HepG2 (cell line): ENCODE measurements at regions not wholly inside any gene's neighbourhood (a gene's known extent, or its start where the extent isn't known, plus 50 kb on each side); places are given as distances from the start of the nearest gene placed in this dataset.

Source experiments
- ATAC-seq: fragments of 200-7000 bp; cut with Tn5 transposase; 3 replicates; pipeline ENCODE4 v1.9.1; 2020; ENCODE audit warnings: mild to moderate bottlenecking, moderate library complexity
- BruUV-seq: library from RNA; stranded (reverse); fragments of 400-500 nt; replicated peaks from 2 replicates; lab custom pipeline; 2021; lab: Mats Ljungman, UMichigan
- CTCF ChIA-PET: fragments of 300-600 bp; formaldehyde crosslinking; extraction: SDS; loops from one replicate; lab custom pipeline; 2021; ENCODE audit warnings: low total read pairs, inconsistent platforms, low intra/inter-chr PET ratio; lab: Yijun Ruan, JAX
- POLR2A ChIA-PET: fragments of 350-600 bp; sonication (Branson Sonifier 250); formaldehyde crosslinking; loops from one replicate; lab custom pipeline; 2020; ENCODE audit warnings: antibody characterized with exemption, inconsistent platforms; lab: Yijun Ruan, JAX
- DNase-seq: peaks from one replicate; pipeline ENCODE4 v3.0.0-alpha.2; 2015; ENCODE audit warnings: low spot score
- FAIRE-seq: peaks from 3 replicates; lab custom pipeline; 2011; peaks lifted over from hg19 to GRCh38; lab: Jason Lieb, UNC
- H2AFZ ChIP-seq: one replicate; pipeline ENCODE4 v1.6.1; 2011; ENCODE audit warnings: low read length, inconsistent platforms
- H3K27ac ChIP-seq: fragments of 300-600 bp; 3 replicates; pipeline ENCODE4 v1.8.0; 2011; ENCODE audit warnings: mixed run types, mild to moderate bottlenecking, mixed read lengths, low read length, inconsistent platforms; ENCODE audit not compliant: insufficient read depth; ENCODE audit errors: extremely low read length
- H3K27me3 ChIP-seq, 2 experiments: fragments of 200-600 bp in 1 of 2; 2 replicates in 1 of 2; 3 replicates in 1 of 2; pipeline versions ENCODE4 v1.6.0 to v1.8.0; 2011; ENCODE audit warnings: low read length in 2 of 2, mild to moderate bottlenecking in 2 of 2, moderate library complexity in 2 of 2, inconsistent platforms in 1 of 2; ENCODE audit not compliant: insufficient read depth in 2 of 2, control insufficient read depth in 1 of 2
- H3K36me3 ChIP-seq, 2 experiments: fragments of 200-600 bp in 1 of 2; replicated peaks in 1 of 2; 2 replicates in 1 of 2; 3 replicates in 1 of 2; pipeline versions ENCODE4 v1.5.1 to v1.8.0; 2011; ENCODE audit warnings: low read length in 2 of 2, inconsistent platforms in 1 of 2; ENCODE audit not compliant: insufficient read depth in 2 of 2, control insufficient read depth in 1 of 2
- H3K4me1 ChIP-seq: 2 replicates; pipeline ENCODE4 v1.5.1; 2012; ENCODE audit warnings: low read length, inconsistent platforms; ENCODE audit not compliant: insufficient read depth
- H3K4me2 ChIP-seq: 2 replicates; pipeline ENCODE4 v1.6.0; 2011; ENCODE audit warnings: low read depth, low read length, inconsistent platforms
- H3K4me3 ChIP-seq, 3 experiments: fragments of 200-600 bp in 1 of 3; sonication (generic), shearing (Covaris generic) in 1 of 3; replicated peaks in 1 of 3; 2 replicates each; pipeline ENCODE4 v1.5.1; 2011 to 2016; ENCODE audit warnings: low read length in 3 of 3, inconsistent platforms in 2 of 3, low read depth in 2 of 3, mild to moderate bottlenecking in 2 of 3, control low read depth in 1 of 3, mixed read lengths in 1 of 3; ENCODE audit not compliant: insufficient read depth in 1 of 3
- H3K79me2 ChIP-seq: one replicate; pipeline ENCODE4 v1.6.1; 2011; ENCODE audit warnings: low read length, inconsistent platforms; ENCODE audit not compliant: insufficient read depth
- H3K9ac ChIP-seq: 2 replicates; pipeline ENCODE4 v1.6.0; 2011; ENCODE audit warnings: mild to moderate bottlenecking, low read depth, low read length, inconsistent platforms; ENCODE audit not compliant: insufficient read depth
- H3K9me3 ChIP-seq: 2 replicates; pipeline ENCODE4 v1.5.1; 2012; ENCODE audit warnings: mild to moderate bottlenecking, low read length
- H4K20me1 ChIP-seq: 2 replicates; pipeline ENCODE4 v1.6.0; 2011; ENCODE audit warnings: inconsistent platforms, mild to moderate bottlenecking, low read length, moderate library complexity; ENCODE audit not compliant: insufficient read depth
- EP300 ChIP-seq, 3 experiments: sonication (generic) in 1 of 3; formaldehyde crosslinking in 1 of 3; IDR thresholded peaks; 2 replicates each; pipeline versions ENCODE4 v1.5.1 to v1.6.1; 2011 to 2020; ENCODE audit warnings: low read depth in 2 of 3, low read length in 2 of 3, borderline replicate concordance in 1 of 3, improper control_type of control experiment in 1 of 3, mild to moderate bottlenecking in 1 of 3, missing genetic modification reagents in 1 of 3, moderate library complexity in 1 of 3
- IRX3 ChIP-seq: sonication (generic); formaldehyde crosslinking; IDR thresholded peaks from 2 replicates; pipeline ENCODE4 v1.8.1; 2023; ENCODE audit warnings: mild to moderate bottlenecking, low read depth, missing genetic modification reagents, borderline replicate concordance
- TCF7 ChIP-seq: sonication (generic); IDR thresholded peaks from 2 replicates; pipeline ENCODE4 v1.6.1; 2016; ENCODE audit warnings: antibody characterized with exemption, low read depth
- ZBTB3 ChIP-seq: sonication (generic); formaldehyde crosslinking; IDR thresholded peaks from 2 replicates; pipeline ENCODE4 v1.4.0; 2020; ENCODE audit warnings: low read depth, mild to moderate bottlenecking, moderate library complexity, missing genetic modification reagents, borderline replicate concordance
- WGBS: methylation state at CpG from one replicate; pipeline ENCODE4 v1.1.6; 2017; ENCODE audit warnings: low lambda C conversion rate; 5-methylcytosine and 5-hydroxymethylcytosine counted together
- in situ Hi-C: cut with HindIII; loops from 2 replicates; pipeline ENCODE4 v1.10.0; 2017; ENCODE audit warnings: low pct_unique_long_range_greater_than_20kb; ENCODE audit not compliant: extremely low pct_ligation_motif_present
- intact Hi-C: fragments of 100-400 bp; cut with micrococcal nuclease; formaldehyde crosslinking; loops from one replicate; pipeline ENCODE4 v1.10.0; 2022; ENCODE audit not compliant: unreplicated experiment
- TF ChIP-seq, protein P1 (sequence below): sonication (generic); formaldehyde crosslinking; IDR thresholded peaks from 2 replicates; pipeline ENCODE4 v1.8.0; 2022; ENCODE audit warnings: missing genetic modification reagents, mild to moderate bottlenecking, moderate library complexity, borderline replicate concordance
- TF ChIP-seq, protein P2 (sequence below): fragments of 450-650 bp; IDR thresholded peaks from 2 replicates; pipeline ENCODE4 v1.6.1; 2017; ENCODE audit warnings: mild to moderate bottlenecking
- TF ChIP-seq, protein P3 (sequence below): IDR thresholded peaks from 2 replicates; pipeline ENCODE4 v1.6.1; 2016
- TF ChIP-seq, protein P4 (sequence below): sonication (generic); formaldehyde crosslinking; IDR thresholded peaks from 2 replicates; pipeline ENCODE4 v1.5.1; 2020; ENCODE audit warnings: missing genetic modification reagents, mild to moderate bottlenecking, borderline replicate concordance

DNA sequence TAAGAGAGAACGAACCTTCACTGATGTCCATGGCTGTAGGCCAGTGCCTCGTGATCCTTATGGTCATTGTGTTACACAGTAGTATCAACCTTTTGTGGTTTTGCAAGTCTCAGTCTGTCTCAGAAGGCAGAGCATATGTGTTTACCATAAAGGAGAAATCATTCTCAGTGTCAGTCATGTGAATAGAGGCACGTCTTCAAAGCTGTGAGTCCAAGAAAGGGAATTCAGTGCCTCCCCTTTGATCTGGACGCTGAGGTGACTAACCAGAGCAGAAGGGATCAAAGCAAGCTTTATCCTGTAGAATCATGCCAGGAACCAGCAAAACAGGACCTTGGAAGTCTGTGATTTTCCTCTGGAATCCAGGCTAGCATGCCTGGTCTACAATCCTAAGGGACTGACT lies 433.9 kb downstream of the DNAH5 start:
- no peak overlapping the region for H3K4me3 ChIP-seq
- no peak overlapping the region for H3K9ac ChIP-seq
- no peaks in the 10 kb centered on the region for H3K27me3 ChIP-seq
- ATAC-seq: no peak
- no peaks in the 10 kb centered on the region for H3K36me3 ChIP-seq
- no peak overlapping the region for H3K27ac ChIP-seq
- peaks cover 66% of the 10 kb centered on the region for H3K9me3 ChIP-seq
- H2AFZ ChIP-seq: no peak overlapping the region
- no TSS peak for BruUV-seq
- FAIRE-seq: no peak
- 0% methylated on average over 4 of the region's 4 CpGs for WGBS
- H3K4me1 ChIP-seq: no peaks in the 10 kb centered on the region
- no peak overlapping the region for H3K4me2 ChIP-seq
- ChIA-PET CTCF (no interaction called here), POLR2A (no interaction called here)
- H3K79me2 ChIP-seq: no peaks in the 10 kb centered on the region
- DNase-seq: peak; percentile 25
- TF ChIP-seq IRX3 (CRISPR knock-in tag): no peak
- 0 out of 4 replicates have a peak, but pooled peaks of 1 of the 2 experiments have one; percentile 7 for TF ChIP-seq EP300 (IDR thresholded peaks at IDR 0.05; ENCODE audit: low read depth in 2 of 2, low read length in 2 of 2)
- TF ChIP-seq EP300 (CRISPR knock-in tag; IDR thresholded peaks at IDR 0.05; ENCODE audit: borderline replicate concordance): no peak
- TF ChIP-seq, protein P1, sequence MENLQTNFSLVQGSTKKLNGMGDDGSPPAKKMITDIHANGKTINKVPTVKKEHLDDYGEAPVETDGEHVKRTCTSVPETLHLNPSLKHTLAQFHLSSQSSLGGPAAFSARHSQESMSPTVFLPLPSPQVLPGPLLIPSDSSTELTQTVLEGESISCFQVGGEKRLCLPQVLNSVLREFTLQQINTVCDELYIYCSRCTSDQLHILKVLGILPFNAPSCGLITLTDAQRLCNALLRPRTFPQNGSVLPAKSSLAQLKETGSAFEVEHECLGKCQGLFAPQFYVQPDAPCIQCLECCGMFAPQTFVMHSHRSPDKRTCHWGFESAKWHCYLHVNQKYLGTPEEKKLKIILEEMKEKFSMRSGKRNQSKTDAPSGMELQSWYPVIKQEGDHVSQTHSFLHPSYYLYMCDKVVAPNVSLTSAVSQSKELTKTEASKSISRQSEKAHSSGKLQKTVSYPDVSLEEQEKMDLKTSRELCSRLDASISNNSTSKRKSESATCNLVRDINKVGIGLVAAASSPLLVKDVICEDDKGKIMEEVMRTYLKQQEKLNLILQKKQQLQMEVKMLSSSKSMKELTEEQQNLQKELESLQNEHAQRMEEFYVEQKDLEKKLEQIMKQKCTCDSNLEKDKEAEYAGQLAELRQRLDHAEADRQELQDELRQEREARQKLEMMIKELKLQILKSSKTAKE (CRISPR knock-in tag): no peak
- TF ChIP-seq, protein P2, sequence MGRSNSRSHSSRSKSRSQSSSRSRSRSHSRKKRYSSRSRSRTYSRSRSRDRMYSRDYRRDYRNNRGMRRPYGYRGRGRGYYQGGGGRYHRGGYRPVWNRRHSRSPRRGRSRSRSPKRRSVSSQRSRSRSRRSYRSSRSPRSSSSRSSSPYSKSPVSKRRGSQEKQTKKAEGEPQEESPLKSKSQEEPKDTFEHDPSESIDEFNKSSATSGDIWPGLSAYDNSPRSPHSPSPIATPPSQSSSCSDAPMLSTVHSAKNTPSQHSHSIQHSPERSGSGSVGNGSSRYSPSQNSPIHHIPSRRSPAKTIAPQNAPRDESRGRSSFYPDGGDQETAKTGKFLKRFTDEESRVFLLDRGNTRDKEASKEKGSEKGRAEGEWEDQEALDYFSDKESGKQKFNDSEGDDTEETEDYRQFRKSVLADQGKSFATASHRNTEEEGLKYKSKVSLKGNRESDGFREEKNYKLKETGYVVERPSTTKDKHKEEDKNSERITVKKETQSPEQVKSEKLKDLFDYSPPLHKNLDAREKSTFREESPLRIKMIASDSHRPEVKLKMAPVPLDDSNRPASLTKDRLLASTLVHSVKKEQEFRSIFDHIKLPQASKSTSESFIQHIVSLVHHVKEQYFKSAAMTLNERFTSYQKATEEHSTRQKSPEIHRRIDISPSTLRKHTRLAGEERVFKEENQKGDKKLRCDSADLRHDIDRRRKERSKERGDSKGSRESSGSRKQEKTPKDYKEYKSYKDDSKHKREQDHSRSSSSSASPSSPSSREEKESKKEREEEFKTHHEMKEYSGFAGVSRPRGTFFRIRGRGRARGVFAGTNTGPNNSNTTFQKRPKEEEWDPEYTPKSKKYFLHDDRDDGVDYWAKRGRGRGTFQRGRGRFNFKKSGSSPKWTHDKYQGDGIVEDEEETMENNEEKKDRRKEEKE: no peak
- no peak for TF ChIP-seq ZBTB3
- TF ChIP-seq, protein P3, sequence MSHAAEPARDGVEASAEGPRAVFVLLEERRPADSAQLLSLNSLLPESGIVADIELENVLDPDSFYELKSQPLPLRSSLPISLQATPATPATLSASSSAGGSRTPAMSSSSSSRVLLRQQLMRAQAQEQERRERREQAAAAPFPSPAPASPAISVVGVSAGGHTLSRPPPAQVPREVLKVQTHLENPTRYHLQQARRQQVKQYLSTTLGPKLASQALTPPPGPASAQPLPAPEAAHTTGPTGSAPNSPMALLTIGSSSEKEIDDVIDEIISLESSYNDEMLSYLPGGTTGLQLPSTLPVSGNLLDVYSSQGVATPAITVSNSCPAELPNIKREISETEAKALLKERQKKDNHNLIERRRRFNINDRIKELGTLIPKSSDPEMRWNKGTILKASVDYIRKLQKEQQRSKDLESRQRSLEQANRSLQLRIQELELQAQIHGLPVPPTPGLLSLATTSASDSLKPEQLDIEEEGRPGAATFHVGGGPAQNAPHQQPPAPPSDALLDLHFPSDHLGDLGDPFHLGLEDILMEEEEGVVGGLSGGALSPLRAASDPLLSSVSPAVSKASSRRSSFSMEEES (CRISPR knock-in tag): peak; percentile 47; the same call in 1 of the 2 replicates
- TF ChIP-seq TCF7: peak; percentile 39; the same call in 1 of the 2 replicates
- TF ChIP-seq, protein P4, sequence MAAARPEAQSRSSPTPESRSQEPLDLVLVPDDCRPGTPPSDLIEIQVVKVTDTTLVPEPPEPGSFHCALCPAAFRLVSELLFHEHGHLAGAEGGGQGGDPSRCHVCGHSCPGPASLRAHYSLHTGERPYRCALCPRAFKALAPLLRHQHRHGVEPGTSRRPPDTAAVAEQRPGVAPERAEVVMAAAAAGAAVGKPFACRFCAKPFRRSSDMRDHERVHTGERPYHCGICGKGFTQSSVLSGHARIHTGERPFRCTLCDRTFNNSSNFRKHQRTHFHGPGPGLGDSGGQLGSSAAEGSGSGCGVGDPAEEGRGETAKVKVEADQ (CRISPR knock-in tag): no peak
- in situ Hi-C loops (no loop called here), intact Hi-C loops (no loop called here)
- no peaks in the 10 kb centered on the region for H4K20me1 ChIP-seq
